Suprapubic skin (tissue), 4 donors: ENCODE measurements at regions not wholly inside any gene's neighbourhood (a gene's known extent, or its start where the extent isn't known, plus 50 kb on each side); places are given as distances from the start of the nearest gene placed in this dataset.

Experiments
- DNase-seq, 2 donors: peaks; one replicate each; pipeline ENCODE4 v3.0.0-alpha.2; 2019; ENCODE audit warnings: low spot score in 2 of 2
- H3K27ac ChIP-seq: fragments of 200-600 bp; sonication (generic); one replicate; pipeline ENCODE4 v1.5.1; 2019
- H3K27me3 ChIP-seq: fragments of 200-600 bp; sonication (generic); one replicate; pipeline ENCODE4 v1.5.1; 2019
- H3K36me3 ChIP-seq: fragments of 200-600 bp; sonication (generic); one replicate; pipeline ENCODE4 v1.5.1; 2019
- H3K4me1 ChIP-seq: fragments of 200-600 bp; sonication (generic); one replicate; pipeline ENCODE4 v1.5.1; 2019
- H3K4me3 ChIP-seq: fragments of 200-600 bp; sonication (generic); one replicate; pipeline ENCODE4 v1.5.1; 2019; ENCODE audit warnings: mild to moderate bottlenecking
- H3K9me3 ChIP-seq: fragments of 200-600 bp; sonication (generic); one replicate; pipeline ENCODE4 v1.5.1; 2019
- EP300 ChIP-seq: sonication (generic); formaldehyde crosslinking; IDR thresholded peaks from one replicate; pipeline ENCODE4 v1.6.1; 2017; ENCODE audit warnings: antibody characterized with exemption
- POLR2A ChIP-seq, 2 donors: fragments of 450-650 bp; IDR thresholded peaks; one replicate each; pipeline ENCODE4 v1.6.1; 2017; ENCODE audit warnings: antibody characterized with exemption in 2 of 2, mild to moderate bottlenecking in 2 of 2, moderate library complexity in 2 of 2
- POLR2AphosphoS5 ChIP-seq, 3 donors: sonication (generic); formaldehyde crosslinking; IDR thresholded peaks; one replicate each; pipeline ENCODE4 v1.6.1; 2017; ENCODE audit warnings: antibody characterized with exemption in 3 of 3
- WGBS: methylation state at CpG from one replicate; pipeline ENCODE4 v1.1.5; 2018; 5-methylcytosine and 5-hydroxymethylcytosine counted together
- TF ChIP-seq, protein P1 (sequence below), 2 donors: fragments of 200-600 bp in 1 of 2; fragments of 450-650 bp in 1 of 2; sonication (generic) in 1 of 2; IDR thresholded peaks; one replicate each; pipeline ENCODE4 v1.5.1; 2016 to 2019; ENCODE audit warnings: antibody characterized with exemption in 2 of 2, mild to moderate bottlenecking in 1 of 2, moderate library complexity in 1 of 2

GRCh38 chr11:26204839-26205238 is 127.1 kb upstream of the ANO3 start:
- Histone ChIP-seq H3K4me1 (no peaks in the 10 kb centered on the region), H3K27me3 (no peaks in the 10 kb centered on the region), H3K4me3 (no peak overlapping the region), H3K27ac (no peak overlapping the region), H3K9me3 (no peaks in the 10 kb centered on the region), H3K36me3 (no peaks in the 10 kb centered on the region)
- no peak for DNase-seq
- TF ChIP-seq POLR2AphosphoS5 (IDR thresholded peaks at IDR 0.05) (no peak), EP300 (no peak), POLR2A (IDR thresholded peaks at IDR 0.05) (no peak)
- TF ChIP-seq, protein P1, sequence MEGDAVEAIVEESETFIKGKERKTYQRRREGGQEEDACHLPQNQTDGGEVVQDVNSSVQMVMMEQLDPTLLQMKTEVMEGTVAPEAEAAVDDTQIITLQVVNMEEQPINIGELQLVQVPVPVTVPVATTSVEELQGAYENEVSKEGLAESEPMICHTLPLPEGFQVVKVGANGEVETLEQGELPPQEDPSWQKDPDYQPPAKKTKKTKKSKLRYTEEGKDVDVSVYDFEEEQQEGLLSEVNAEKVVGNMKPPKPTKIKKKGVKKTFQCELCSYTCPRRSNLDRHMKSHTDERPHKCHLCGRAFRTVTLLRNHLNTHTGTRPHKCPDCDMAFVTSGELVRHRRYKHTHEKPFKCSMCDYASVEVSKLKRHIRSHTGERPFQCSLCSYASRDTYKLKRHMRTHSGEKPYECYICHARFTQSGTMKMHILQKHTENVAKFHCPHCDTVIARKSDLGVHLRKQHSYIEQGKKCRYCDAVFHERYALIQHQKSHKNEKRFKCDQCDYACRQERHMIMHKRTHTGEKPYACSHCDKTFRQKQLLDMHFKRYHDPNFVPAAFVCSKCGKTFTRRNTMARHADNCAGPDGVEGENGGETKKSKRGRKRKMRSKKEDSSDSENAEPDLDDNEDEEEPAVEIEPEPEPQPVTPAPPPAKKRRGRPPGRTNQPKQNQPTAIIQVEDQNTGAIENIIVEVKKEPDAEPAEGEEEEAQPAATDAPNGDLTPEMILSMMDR (IDR thresholded peaks at IDR 0.05), result no peak
- 75% methylated on average over 5 of the region's 5 CpGs for WGBS

GRCh38 chr11:26219183-26220117 is 112.5 kb upstream of the ANO3 start:
- no peak overlapping the region for H3K4me3 ChIP-seq
- no peaks in the 10 kb centered on the region for H3K4me1 ChIP-seq
- H3K36me3 ChIP-seq, result no peaks in the 10 kb centered on the region
- peak overlapping the region; percentile 21 for H3K27ac ChIP-seq
- TF ChIP-seq EP300 (no peak), POLR2AphosphoS5 (IDR thresholded peaks at IDR 0.05) (no peak), POLR2A (IDR thresholded peaks at IDR 0.05) (no peak)
- TF ChIP-seq, protein P1 (IDR thresholded peaks at IDR 0.05), result no peak
- no peaks in the 10 kb centered on the region for H3K9me3 ChIP-seq
- no peaks in the 10 kb centered on the region for H3K27me3 ChIP-seq
- DNase-seq, result no peak
- WGBS, result 69% methylated on average over 4 of the region's 4 CpGs

GRCh38 chr11:26225646-26226045 is 106.3 kb upstream of the ANO3 start:
- no peaks in the 10 kb centered on the region for H3K27me3 ChIP-seq
- WGBS, result 87% methylated on average over 1 of the region's 1 CpG
- H3K36me3 ChIP-seq, result no peaks in the 10 kb centered on the region
- no peak for DNase-seq
- no peak overlapping the region for H3K4me3 ChIP-seq
- H3K27ac ChIP-seq, result no peak overlapping the region
- no peaks in the 10 kb centered on the region for H3K4me1 ChIP-seq
- H3K9me3 ChIP-seq, result no peaks in the 10 kb centered on the region
- TF ChIP-seq, protein P1 (IDR thresholded peaks at IDR 0.05), result no peak
- TF ChIP-seq EP300 (no peak), POLR2AphosphoS5 (IDR thresholded peaks at IDR 0.05) (no peak), POLR2A (IDR thresholded peaks at IDR 0.05) (no peak)

DNA sequence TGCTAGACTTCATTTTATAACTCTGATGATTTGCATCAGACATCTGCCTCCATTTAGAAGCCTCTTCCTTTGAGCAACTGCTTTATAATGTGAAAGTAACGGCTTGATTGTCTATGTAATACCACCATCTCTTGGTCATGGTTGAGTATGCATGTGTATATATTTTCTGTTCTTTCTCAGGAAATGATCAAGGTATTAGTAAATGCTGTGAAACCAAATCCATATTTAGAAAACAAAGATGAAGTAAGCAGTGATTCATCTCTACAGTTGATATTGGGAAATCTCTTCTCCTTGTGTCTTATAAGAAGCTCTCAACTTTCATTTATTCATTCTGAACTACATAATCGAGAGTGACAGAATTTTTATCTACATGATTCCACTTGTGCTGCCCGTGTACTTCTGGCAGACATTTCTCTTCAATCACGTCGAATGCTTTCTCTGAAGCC is 104.6 kb upstream of the ANO3 start:
- TF ChIP-seq, protein P1 (IDR thresholded peaks at IDR 0.05), result peak; percentile 11 to 35
- TF ChIP-seq POLR2A (IDR thresholded peaks at IDR 0.05), result no peak
- no peak overlapping the region for H3K27ac ChIP-seq
- DNase-seq, result no peak

DNA sequence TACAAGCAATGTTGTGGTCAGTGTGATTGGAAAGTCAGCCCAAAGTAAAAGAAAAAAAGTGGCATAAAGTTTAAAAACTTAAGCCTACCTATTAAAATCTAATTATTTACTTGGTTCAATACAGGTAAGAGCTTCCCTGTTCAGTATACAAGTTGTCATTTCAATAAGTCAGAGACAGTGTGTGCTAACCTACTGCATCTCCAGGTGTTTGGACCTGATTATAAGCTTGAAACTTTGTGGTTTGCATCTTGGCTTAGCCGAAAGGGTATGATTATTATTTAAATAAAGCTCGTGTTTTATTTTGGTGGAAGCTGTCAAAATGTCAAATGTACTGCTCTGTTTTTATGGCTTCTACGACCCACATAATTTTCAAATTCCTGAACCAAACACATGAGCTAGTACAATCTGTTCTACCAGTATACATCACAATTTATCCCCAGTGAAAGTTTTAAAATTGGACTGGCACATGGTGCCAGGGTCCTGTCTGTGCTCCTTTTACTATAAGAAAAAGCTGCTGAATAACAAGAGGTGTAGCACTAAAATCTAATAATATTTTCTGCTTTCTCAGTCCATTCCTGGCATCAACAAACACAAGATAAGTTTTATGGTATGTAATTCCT is 103.9 kb upstream of the ANO3 start:
- no peaks in the 10 kb centered on the region for H3K9me3 ChIP-seq
- no peaks in the 10 kb centered on the region for H3K4me1 ChIP-seq
- H3K27me3 ChIP-seq, result no peaks in the 10 kb centered on the region
- no peak overlapping the region for H3K4me3 ChIP-seq
- no peak for DNase-seq
- TF ChIP-seq EP300 (no peak), POLR2AphosphoS5 (IDR thresholded peaks at IDR 0.05) (no peak), POLR2A (IDR thresholded peaks at IDR 0.05) (no peak)
- TF ChIP-seq, protein P1 (IDR thresholded peaks at IDR 0.05), result no peak
- no peaks in the 10 kb centered on the region for H3K36me3 ChIP-seq
- H3K27ac ChIP-seq, result no peak overlapping the region
- WGBS, result 60% methylated on average over 3 of the region's 3 CpGs

More for the DNA sequence above, 104.6 kb upstream of the ANO3 start:
- WGBS, result 22% methylated on average over 5 of the region's 5 CpGs
- Histone ChIP-seq H3K36me3 (no peaks in the 10 kb centered on the region), H3K9me3 (no peaks in the 10 kb centered on the region), H3K27me3 (no peaks in the 10 kb centered on the region), H3K4me1 (no peaks in the 10 kb centered on the region), H3K4me3 (no peak overlapping the region)
